GM12878 (cell line): ENCODE measurements at regions not wholly inside any gene's neighbourhood (a gene's known extent, or its start where the extent isn't known, plus 50 kb on each side); places are given as distances from the start of the nearest gene placed in this dataset.

Source experiments
- ATAC-seq: fragments of 200-7000 bp; cut with Tn5 transposase; 3 replicates; pipeline ENCODE4 v1.9.1; 2020; ENCODE audit warnings: mild to moderate bottlenecking, moderate library complexity
- BruUV-seq: library from RNA; stranded (reverse); fragments of 400-500 nt; replicated peaks from 2 replicates; lab custom pipeline; 2021; lab: Mats Ljungman, UMichigan
- CTCF ChIA-PET: fragments of 300-600 bp; sonication (Branson Sonifier 250); formaldehyde crosslinking; extraction: SDS; loops from one replicate; lab custom pipeline; 2021; ENCODE audit warnings: inconsistent platforms; lab: Yijun Ruan, JAX
- POLR2A ChIA-PET: fragments of 350-600 bp; formaldehyde crosslinking; extraction: SDS; loops from one replicate; lab custom pipeline; 2021; ENCODE audit warnings: inconsistent platforms; lab: Charles Lee
- RAD21 ChIA-PET: fragments of 300-600 bp; sonication (Branson Sonifier 250); formaldehyde crosslinking; loops from one replicate; lab custom pipeline; 2023; ENCODE audit warnings: antibody characterized with exemption; ENCODE audit not compliant: unreplicated experiment; lab: Charles Lee
- SMC1A ChIA-PET: fragments of 300-600 bp; sonication (Branson Sonifier 250); formaldehyde crosslinking; loops from one replicate; lab custom pipeline; 2023; ENCODE audit not compliant: unreplicated experiment, uncharacterized antibody; lab: Charles Lee
- DNase-seq: peaks from one replicate; pipeline ENCODE4 v3.0.0-alpha.2; 2011; ENCODE audit warnings: low read depth, low spot score
- FAIRE-seq: peaks from 3 replicates; lab custom pipeline; 2011; peaks lifted over from hg19 to GRCh38; lab: Jason Lieb, UNC
- H2AFZ ChIP-seq: 2 replicates; pipeline ENCODE4 v1.6.0; 2011; ENCODE audit warnings: low read depth, low read length, control low read depth; ENCODE audit not compliant: control insufficient read depth
- H3K27ac ChIP-seq: 2 replicates; pipeline ENCODE4 v1.5.1; 2011; ENCODE audit warnings: control low read depth; ENCODE audit not compliant: control insufficient read depth, insufficient read depth
- H3K27me3 ChIP-seq, 2 experiments: replicated peaks in 1 of 2; 2 replicates each; pipeline versions ENCODE4 v1.6.0 to v1.6.1; 2011; ENCODE audit warnings: low read length in 1 of 2; ENCODE audit not compliant: control insufficient read depth in 2 of 2, insufficient read depth in 2 of 2
- H3K36me3 ChIP-seq, 2 experiments: 2 replicates each; pipeline ENCODE4 v1.5.1; 2011; ENCODE audit warnings: low read length in 1 of 2; ENCODE audit not compliant: control insufficient read depth in 2 of 2, insufficient read depth in 2 of 2
- H3K4me1 ChIP-seq: 2 replicates; pipeline ENCODE4 v1.6.1; 2011; ENCODE audit warnings: mild to moderate bottlenecking, low read length, moderate library complexity, mixed read lengths; ENCODE audit not compliant: control insufficient read depth, insufficient read depth
- H3K4me2 ChIP-seq: 2 replicates; pipeline ENCODE4 v1.6.0; 2011; ENCODE audit warnings: control low read depth; ENCODE audit not compliant: control insufficient read depth, insufficient read depth
- H3K4me3 ChIP-seq: fragments of 200-600 bp; sonication (generic); 2 replicates; pipeline ENCODE4 v1.5.1; 2016
- H3K79me2 ChIP-seq: 2 replicates; pipeline ENCODE4 v1.6.0; 2011; ENCODE audit warnings: low read length; ENCODE audit not compliant: control insufficient read depth, insufficient read depth
- H3K9ac ChIP-seq: 2 replicates; pipeline ENCODE4 v1.8.0; 2011; ENCODE audit warnings: low read length, control low read depth, mixed read lengths; ENCODE audit not compliant: control insufficient read depth, insufficient read depth
- H3K9me3 ChIP-seq: replicated peaks from 3 replicates; pipeline ENCODE4 v1.5.1; 2011; ENCODE audit warnings: mild to moderate bottlenecking, low read length; ENCODE audit not compliant: control insufficient read depth, insufficient read depth
- H4K20me1 ChIP-seq: 2 replicates; pipeline ENCODE4 v1.6.0; 2011; ENCODE audit not compliant: control insufficient read depth, insufficient read depth
- ASH2L ChIP-seq: fragments of 300-600, 200-600 bp; sonication (generic); IDR thresholded peaks from 2 replicates; pipeline ENCODE4 v1.6.1; 2017; ENCODE audit warnings: low read depth, mild to moderate bottlenecking, borderline replicate concordance
- BCL11A ChIP-seq: IDR thresholded peaks from 2 replicates; pipeline ENCODE4 v1.6.1; 2011; ENCODE audit warnings: low read depth, low read length
- CEBPB ChIP-seq, 2 experiments: fragments of 150-350 bp in 1 of 2; IDR thresholded peaks; 2 replicates each; pipeline ENCODE4 v1.6.1; 2012 to 2014; ENCODE audit warnings: low read depth in 2 of 2, low read length in 2 of 2, borderline replicate concordance in 1 of 2, inconsistent platforms in 1 of 2
- FOXK2 ChIP-seq: fragments of 450-650 bp; IDR thresholded peaks from 2 replicates; pipeline ENCODE4 v1.6.1; 2017; ENCODE audit warnings: mild to moderate bottlenecking, moderate library complexity
- HCFC1 ChIP-seq: fragments of 150-350 bp; IDR thresholded peaks from 2 replicates; pipeline ENCODE4 v1.6.1; 2014; ENCODE audit warnings: low read length
- KAT2A ChIP-seq: conservative IDR thresholded peaks from 2 replicates; pipeline ENCODE4 v1.6.1; 2011; ENCODE audit warnings: low read depth, low read length; ENCODE audit not compliant: control insufficient read depth
- NFYA ChIP-seq: IDR thresholded peaks from 2 replicates; pipeline ENCODE4 v1.6.1; 2011; ENCODE audit warnings: low read depth, mild to moderate bottlenecking, low read length, improper control_type of control experiment, borderline replicate concordance
- SIX5 ChIP-seq: IDR thresholded peaks from 2 replicates; pipeline ENCODE4 v1.6.1; 2011; ENCODE audit warnings: mild to moderate bottlenecking, low read depth, low read length, moderate library complexity; ENCODE audit not compliant: severe bottlenecking
- SPI1 ChIP-seq: IDR thresholded peaks from 2 replicates; pipeline ENCODE4 v1.6.1; 2011; ENCODE audit warnings: low read depth, mild to moderate bottlenecking, low read length, moderate library complexity, borderline replicate concordance; ENCODE audit not compliant: insufficient read depth
- STAT3 ChIP-seq: IDR thresholded peaks from 2 replicates; pipeline ENCODE4 v1.6.1; 2011; ENCODE audit warnings: low read depth, low read length, improper control_type of control experiment
- TARDBP ChIP-seq: IDR thresholded peaks from 2 replicates; pipeline ENCODE4 v1.6.1; 2016; ENCODE audit warnings: borderline replicate concordance
- YBX1 ChIP-seq: fragments of 450-650 bp; IDR thresholded peaks from 2 replicates; pipeline ENCODE4 v1.6.1; 2016; ENCODE audit warnings: antibody characterized with exemption
- ZNF274 ChIP-seq: IDR thresholded peaks from one replicate; pipeline ENCODE4 v1.8.0; 2011; ENCODE audit not compliant: insufficient read length, insufficient read depth
- ZNF622 ChIP-seq: fragments of 450-650 bp; IDR thresholded peaks from 2 replicates; pipeline ENCODE4 v1.6.1; 2017; ENCODE audit warnings: mild to moderate bottlenecking, inconsistent platforms
- WGBS: methylation state at CpG from one replicate; pipeline ENCODE4 v1.1.6; 2016; ENCODE audit warnings: low lambda C conversion rate; ENCODE audit not compliant: insufficient replicate concordance, insufficient coverage; ENCODE audit errors: missing lambda C conversion rate; 5-methylcytosine and 5-hydroxymethylcytosine counted together
- in situ Hi-C: fragments of 300-500 bp; cut with MboI; formaldehyde crosslinking; loops from 9 replicates; pipeline ENCODE4 v1.14.3; 2018; ENCODE audit warnings: mixed read lengths
- intact Hi-C: fragments of 100-400 bp; cut with micrococcal nuclease; formaldehyde crosslinking; loops from one replicate; pipeline ENCODE4 v1.14.2; 2022; ENCODE audit not compliant: unreplicated experiment
- TF ChIP-seq, protein P1 (sequence below): fragments of 450-650 bp; IDR thresholded peaks from 2 replicates; pipeline ENCODE4 v1.6.1; 2018; ENCODE audit warnings: mild to moderate bottlenecking, low read depth, moderate library complexity; ENCODE audit not compliant: partially characterized antibody
- TF ChIP-seq, protein P2 (sequence below): fragments of 450-650 bp; IDR thresholded peaks from 2 replicates; pipeline ENCODE4 v1.6.1; 2014; ENCODE audit warnings: mild to moderate bottlenecking
- TF ChIP-seq, protein P3 (sequence below): IDR thresholded peaks from 2 replicates; pipeline ENCODE4 v1.6.1; 2012; ENCODE audit warnings: low read depth, low read length, improper control_type of control experiment
- TF ChIP-seq, protein P4 (sequence below): fragments of 450-650 bp; IDR thresholded peaks from 2 replicates; pipeline ENCODE4 v1.6.1; 2017; ENCODE audit warnings: antibody characterized with exemption, mild to moderate bottlenecking, moderate library complexity

DNA sequence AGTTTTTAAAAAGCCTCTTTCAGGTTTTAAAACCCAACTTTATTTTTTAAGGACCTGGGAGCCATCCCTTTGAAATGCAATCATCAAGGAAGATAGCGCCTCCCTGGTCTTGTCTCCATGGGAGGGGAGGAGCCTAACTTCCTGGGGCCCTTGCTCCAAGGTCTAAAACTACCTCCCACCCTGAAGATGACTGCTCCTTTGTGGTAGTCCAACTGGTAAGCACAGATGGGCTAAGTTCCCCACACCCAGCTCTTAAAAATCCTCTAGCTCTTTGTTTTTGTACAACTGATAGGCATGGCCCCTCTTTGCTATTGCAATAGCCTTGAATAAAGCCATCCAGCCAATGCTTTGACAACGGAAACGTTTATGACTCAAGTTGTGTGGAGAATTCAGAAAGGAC, 716.8 kb downstream of the CBLN2 start (continued):
- TF ChIP-seq, protein P1, sequence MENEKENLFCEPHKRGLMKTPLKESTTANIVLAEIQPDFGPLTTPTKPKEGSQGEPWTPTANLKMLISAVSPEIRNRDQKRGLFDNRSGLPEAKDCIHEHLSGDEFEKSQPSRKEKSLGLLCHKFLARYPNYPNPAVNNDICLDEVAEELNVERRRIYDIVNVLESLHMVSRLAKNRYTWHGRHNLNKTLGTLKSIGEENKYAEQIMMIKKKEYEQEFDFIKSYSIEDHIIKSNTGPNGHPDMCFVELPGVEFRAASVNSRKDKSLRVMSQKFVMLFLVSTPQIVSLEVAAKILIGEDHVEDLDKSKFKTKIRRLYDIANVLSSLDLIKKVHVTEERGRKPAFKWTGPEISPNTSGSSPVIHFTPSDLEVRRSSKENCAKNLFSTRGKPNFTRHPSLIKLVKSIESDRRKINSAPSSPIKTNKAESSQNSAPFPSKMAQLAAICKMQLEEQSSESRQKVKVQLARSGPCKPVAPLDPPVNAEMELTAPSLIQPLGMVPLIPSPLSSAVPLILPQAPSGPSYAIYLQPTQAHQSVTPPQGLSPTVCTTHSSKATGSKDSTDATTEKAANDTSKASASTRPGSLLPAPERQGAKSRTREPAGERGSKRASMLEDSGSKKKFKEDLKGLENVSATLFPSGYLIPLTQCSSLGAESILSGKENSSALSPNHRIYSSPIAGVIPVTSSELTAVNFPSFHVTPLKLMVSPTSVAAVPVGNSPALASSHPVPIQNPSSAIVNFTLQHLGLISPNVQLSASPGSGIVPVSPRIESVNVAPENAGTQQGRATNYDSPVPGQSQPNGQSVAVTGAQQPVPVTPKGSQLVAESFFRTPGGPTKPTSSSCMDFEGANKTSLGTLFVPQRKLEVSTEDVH, result no peak
- TF ChIP-seq ZNF274, result no peak
- TF ChIP-seq, all 136 proteins: peak for 0

DNA sequence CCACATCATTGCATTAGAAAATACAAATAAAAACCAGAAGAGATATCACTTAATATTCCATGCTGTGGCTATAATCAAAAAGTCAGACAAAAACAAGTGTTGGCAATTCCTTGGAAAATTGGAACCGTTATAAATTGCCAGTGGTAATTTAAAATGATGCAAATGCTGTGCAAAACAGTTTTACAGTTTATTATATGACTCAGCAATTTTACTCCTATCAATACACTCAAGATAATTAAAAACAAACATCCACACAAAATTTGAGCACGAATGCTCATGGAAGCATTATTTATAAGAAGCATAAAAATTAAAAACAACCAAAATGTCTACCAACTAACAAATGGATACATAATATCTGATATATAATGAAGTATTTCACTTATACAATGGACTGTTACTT, 728.8 kb downstream of the CBLN2 start:
- no peak overlapping the region for H3K4me3 ChIP-seq
- no peak overlapping the region for H2AFZ ChIP-seq
- no peaks in the 10 kb centered on the region for H3K36me3 ChIP-seq
- no peak overlapping the region for H3K4me2 ChIP-seq
- ATAC-seq, result no peak
- SMC1A ChIA-PET, result no interaction called here
- DNase-seq, result no peak
- no TSS peak for BruUV-seq
- H3K9me3 ChIP-seq, result no peaks in the 10 kb centered on the region
- H3K4me1 ChIP-seq, result no peaks in the 10 kb centered on the region
- H3K27me3 ChIP-seq, result no peaks in the 10 kb centered on the region
- no peak for FAIRE-seq
- no peaks in the 10 kb centered on the region for H4K20me1 ChIP-seq
- intact Hi-C loops, result no loop called here
- no peaks in the 10 kb centered on the region for H3K79me2 ChIP-seq
- in situ Hi-C loops, result no loop called here
- no peak overlapping the region for H3K27ac ChIP-seq
- H3K9ac ChIP-seq, result no peak overlapping the region
- no peak for TF ChIP-seq BCL11A
- TF ChIP-seq YBX1, result no peak
- no peak for TF ChIP-seq CEBPB (IDR thresholded peaks at IDR 0.05; ENCODE audit: borderline replicate concordance in 1 of 2, low read depth in 2 of 2, low read length in 2 of 2)
- TF ChIP-seq SIX5, result no peak
- TF ChIP-seq ZNF622, result no peak
- TF ChIP-seq HCFC1, result no peak
- no peak for TF ChIP-seq KAT2A
- TF ChIP-seq, protein P2, sequence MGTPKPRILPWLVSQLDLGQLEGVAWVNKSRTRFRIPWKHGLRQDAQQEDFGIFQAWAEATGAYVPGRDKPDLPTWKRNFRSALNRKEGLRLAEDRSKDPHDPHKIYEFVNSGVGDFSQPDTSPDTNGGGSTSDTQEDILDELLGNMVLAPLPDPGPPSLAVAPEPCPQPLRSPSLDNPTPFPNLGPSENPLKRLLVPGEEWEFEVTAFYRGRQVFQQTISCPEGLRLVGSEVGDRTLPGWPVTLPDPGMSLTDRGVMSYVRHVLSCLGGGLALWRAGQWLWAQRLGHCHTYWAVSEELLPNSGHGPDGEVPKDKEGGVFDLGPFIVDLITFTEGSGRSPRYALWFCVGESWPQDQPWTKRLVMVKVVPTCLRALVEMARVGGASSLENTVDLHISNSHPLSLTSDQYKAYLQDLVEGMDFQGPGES, result no peak
- TF ChIP-seq NFYA, result no peak
- no peak for TF ChIP-seq STAT3
- TF ChIP-seq SPI1, result no peak
- TF ChIP-seq, protein P3, sequence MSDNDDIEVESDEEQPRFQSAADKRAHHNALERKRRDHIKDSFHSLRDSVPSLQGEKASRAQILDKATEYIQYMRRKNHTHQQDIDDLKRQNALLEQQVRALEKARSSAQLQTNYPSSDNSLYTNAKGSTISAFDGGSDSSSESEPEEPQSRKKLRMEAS, result no peak
- no peak for TF ChIP-seq ASH2L
- no peak for TF ChIP-seq TARDBP
- no peak for TF ChIP-seq FOXK2
- TF ChIP-seq ZNF274, result no peak
- TF ChIP-seq, protein P4, sequence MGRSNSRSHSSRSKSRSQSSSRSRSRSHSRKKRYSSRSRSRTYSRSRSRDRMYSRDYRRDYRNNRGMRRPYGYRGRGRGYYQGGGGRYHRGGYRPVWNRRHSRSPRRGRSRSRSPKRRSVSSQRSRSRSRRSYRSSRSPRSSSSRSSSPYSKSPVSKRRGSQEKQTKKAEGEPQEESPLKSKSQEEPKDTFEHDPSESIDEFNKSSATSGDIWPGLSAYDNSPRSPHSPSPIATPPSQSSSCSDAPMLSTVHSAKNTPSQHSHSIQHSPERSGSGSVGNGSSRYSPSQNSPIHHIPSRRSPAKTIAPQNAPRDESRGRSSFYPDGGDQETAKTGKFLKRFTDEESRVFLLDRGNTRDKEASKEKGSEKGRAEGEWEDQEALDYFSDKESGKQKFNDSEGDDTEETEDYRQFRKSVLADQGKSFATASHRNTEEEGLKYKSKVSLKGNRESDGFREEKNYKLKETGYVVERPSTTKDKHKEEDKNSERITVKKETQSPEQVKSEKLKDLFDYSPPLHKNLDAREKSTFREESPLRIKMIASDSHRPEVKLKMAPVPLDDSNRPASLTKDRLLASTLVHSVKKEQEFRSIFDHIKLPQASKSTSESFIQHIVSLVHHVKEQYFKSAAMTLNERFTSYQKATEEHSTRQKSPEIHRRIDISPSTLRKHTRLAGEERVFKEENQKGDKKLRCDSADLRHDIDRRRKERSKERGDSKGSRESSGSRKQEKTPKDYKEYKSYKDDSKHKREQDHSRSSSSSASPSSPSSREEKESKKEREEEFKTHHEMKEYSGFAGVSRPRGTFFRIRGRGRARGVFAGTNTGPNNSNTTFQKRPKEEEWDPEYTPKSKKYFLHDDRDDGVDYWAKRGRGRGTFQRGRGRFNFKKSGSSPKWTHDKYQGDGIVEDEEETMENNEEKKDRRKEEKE, result no peak
- CTCF ChIA-PET, result no interaction called here
- 7% methylated on average over 2 of the region's 2 CpGs for WGBS
- RAD21 ChIA-PET, result no interaction called here
- POLR2A ChIA-PET, result no interaction called here
